Right atrium auricular region (tissue), 2 donors: ENCODE measurements at regions not wholly inside any gene's neighbourhood (a gene's known extent, or its start where the extent isn't known, plus 50 kb on each side); places are given as distances from the start of the nearest gene placed in this dataset.

Source experiments
- DNase-seq: peaks from one replicate; pipeline ENCODE4 v3.0.0-alpha.2; 2019; ENCODE audit warnings: low spot score
- H3K27ac ChIP-seq, 2 donors: fragments of 200-600 bp; sonication (generic); 1 replicate in 1 of 2; 2 replicates in 1 of 2; pipeline ENCODE4 v1.5.1; 2016 to 2019
- H3K27me3 ChIP-seq, 2 donors: fragments of 200-600 bp; sonication (generic); one replicate each; pipeline versions ENCODE4 v1.5.1 to v1.6.0; 2017 to 2019
- H3K36me3 ChIP-seq: fragments of 200-600 bp; sonication (generic); one replicate; pipeline ENCODE4 v1.5.1; 2016
- H3K4me1 ChIP-seq, 2 donors: fragments of 200-600 bp; sonication (generic); one replicate each; pipeline versions ENCODE4 v1.5.1 to v1.6.0; 2017 to 2019
- H3K4me3 ChIP-seq, 2 donors: fragments of 200-600 bp; sonication (generic); 1 replicate in 1 of 2; 2 replicates in 1 of 2; pipeline ENCODE4 v1.5.1; 2017 to 2019; ENCODE audit warnings: mild to moderate bottlenecking in 1 of 2, moderate library complexity in 1 of 2
- H3K9me3 ChIP-seq, 2 donors: fragments of 200-600 bp; sonication (generic); one replicate each; pipeline ENCODE4 v1.5.1; 2019
- TF ChIP-seq, protein P1 (sequence below), 2 donors: fragments of 200-600 bp; sonication (generic); IDR thresholded peaks; one replicate each; pipeline ENCODE4 v1.5.1; 2019; ENCODE audit warnings: antibody characterized with exemption in 2 of 2

DNA sequence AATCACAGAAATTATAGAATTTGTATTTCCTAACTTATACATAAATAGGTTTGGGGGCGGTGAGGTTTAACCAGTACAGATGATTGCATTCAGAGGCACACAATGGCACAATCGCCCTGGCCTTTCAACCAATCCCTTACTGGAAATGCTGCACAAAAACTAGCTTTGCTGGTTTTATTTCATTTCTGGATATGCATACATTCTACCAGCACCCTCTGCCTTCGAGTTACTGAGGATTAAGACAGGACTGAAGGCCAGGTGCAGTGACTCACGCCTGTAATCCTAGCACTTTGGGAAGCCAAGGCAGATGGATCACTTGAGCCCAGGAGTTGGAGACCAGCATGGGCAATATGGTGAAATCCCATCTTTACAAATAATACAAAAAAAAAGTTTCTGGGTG is 336.1 kb downstream of the ARRDC4 start:
- Histone ChIP-seq H3K4me3 (no peak overlapping the region), H3K9me3 (no peaks in the 10 kb centered on the region), H3K4me1 (peaks cover 0 to 6% of the 10 kb centered on the region in 2 donors), H3K36me3 (no peaks in the 10 kb centered on the region), H3K27me3 (no peaks in the 10 kb centered on the region), H3K27ac (no peak overlapping the region)
- DNase-seq: no peak
- TF ChIP-seq, protein P1, sequence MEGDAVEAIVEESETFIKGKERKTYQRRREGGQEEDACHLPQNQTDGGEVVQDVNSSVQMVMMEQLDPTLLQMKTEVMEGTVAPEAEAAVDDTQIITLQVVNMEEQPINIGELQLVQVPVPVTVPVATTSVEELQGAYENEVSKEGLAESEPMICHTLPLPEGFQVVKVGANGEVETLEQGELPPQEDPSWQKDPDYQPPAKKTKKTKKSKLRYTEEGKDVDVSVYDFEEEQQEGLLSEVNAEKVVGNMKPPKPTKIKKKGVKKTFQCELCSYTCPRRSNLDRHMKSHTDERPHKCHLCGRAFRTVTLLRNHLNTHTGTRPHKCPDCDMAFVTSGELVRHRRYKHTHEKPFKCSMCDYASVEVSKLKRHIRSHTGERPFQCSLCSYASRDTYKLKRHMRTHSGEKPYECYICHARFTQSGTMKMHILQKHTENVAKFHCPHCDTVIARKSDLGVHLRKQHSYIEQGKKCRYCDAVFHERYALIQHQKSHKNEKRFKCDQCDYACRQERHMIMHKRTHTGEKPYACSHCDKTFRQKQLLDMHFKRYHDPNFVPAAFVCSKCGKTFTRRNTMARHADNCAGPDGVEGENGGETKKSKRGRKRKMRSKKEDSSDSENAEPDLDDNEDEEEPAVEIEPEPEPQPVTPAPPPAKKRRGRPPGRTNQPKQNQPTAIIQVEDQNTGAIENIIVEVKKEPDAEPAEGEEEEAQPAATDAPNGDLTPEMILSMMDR (IDR thresholded peaks at IDR 0.05): no peak

DNA sequence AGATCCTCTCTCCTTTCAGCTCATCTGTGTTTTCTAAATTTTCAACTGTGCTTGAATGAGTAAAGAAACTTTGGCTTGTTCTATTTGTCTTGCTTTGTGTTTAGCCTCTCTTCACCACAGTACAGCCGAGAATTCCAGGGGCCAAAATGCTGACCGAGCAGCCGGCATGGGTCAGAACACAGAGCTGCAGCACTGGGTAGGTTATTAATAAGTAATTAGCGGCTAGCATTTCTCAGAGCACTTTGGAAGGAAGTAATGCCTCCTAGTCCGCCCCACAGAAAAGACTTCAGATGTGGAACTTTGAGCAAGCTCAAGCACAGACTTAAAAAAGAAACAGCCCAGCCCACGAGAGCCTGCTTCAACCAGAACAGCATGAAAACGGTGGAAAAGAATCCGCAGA is 343.9 kb downstream of the ARRDC4 start:
- no peaks in the 10 kb centered on the region for H3K27me3 ChIP-seq
- H3K9me3 ChIP-seq: no peaks in the 10 kb centered on the region
- no peak overlapping the region for H3K27ac ChIP-seq
- H3K4me3 ChIP-seq: no peak overlapping the region
- no peaks in the 10 kb centered on the region for H3K4me1 ChIP-seq
- no peaks in the 10 kb centered on the region for H3K36me3 ChIP-seq
- no peak for DNase-seq
- TF ChIP-seq, protein P1 (IDR thresholded peaks at IDR 0.05): no peak

DNA sequence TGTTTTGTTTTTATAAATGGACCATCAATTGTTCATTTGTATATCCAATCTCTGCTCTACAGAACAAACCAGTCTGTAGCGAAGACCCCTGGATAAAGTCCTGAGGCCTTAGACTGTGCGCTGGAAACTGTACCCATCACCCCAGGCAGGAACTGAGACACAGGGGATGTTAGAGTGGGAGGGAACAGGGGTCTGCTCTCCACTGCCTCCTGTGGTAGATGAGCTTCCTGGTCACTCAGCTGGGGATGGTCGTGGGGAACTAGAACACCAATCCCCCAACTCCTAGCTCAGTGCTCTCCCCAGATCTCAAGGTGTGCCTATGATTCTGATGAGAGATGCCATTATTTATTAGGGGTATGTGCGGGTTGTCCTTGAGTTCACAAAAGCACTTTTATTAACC is 340.2 kb upstream of the IGF1R start:
- H3K36me3 ChIP-seq: no peaks in the 10 kb centered on the region
- H3K27me3 ChIP-seq: no peaks in the 10 kb centered on the region
- DNase-seq: no peak
- H3K9me3 ChIP-seq: no peaks in the 10 kb centered on the region
- TF ChIP-seq, protein P1 (IDR thresholded peaks at IDR 0.05): no peak
- H3K4me3 ChIP-seq: no peak overlapping the region
- no peak overlapping the region for H3K27ac ChIP-seq
- no peaks in the 10 kb centered on the region for H3K4me1 ChIP-seq

DNA sequence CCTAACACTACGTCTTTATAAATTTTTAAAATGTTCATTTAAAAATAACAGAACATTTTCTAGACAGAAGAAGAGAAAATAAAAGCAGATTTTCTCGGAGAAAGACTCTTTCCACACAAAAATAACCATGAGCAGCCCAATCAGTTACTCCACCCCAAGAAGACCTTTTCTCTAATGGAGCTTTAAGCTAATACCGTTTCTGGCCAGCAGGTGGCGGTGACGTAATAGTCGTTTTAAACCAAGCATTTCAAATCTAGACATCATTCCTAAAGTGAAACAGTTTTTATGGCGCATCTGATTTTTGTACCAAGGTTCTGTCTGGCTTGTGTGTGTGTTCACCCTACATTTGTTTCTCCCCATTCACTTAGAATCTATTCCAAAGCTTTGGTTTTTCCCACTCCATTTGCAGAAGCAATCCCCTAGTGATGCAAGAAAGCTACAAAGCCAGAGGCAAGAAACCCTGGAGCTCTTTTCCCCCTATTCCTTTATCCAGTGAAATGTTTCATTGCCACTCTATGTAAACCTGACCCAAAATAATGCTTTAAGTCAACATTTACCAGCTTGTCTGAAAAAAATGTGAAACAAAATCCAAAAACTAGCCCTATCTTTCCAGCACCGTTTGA is 336.7 kb upstream of the IGF1R start:
- H3K27ac ChIP-seq: no peak overlapping the region
- H3K9me3 ChIP-seq: no peaks in the 10 kb centered on the region
- DNase-seq: peak; percentile 93
- no peaks in the 10 kb centered on the region for H3K27me3 ChIP-seq
- H3K4me1 ChIP-seq: no peaks in the 10 kb centered on the region
- TF ChIP-seq, protein P1 (IDR thresholded peaks at IDR 0.05): peak; percentile 69 to 86
- no peaks in the 10 kb centered on the region for H3K36me3 ChIP-seq
- no peak overlapping the region for H3K4me3 ChIP-seq

DNA sequence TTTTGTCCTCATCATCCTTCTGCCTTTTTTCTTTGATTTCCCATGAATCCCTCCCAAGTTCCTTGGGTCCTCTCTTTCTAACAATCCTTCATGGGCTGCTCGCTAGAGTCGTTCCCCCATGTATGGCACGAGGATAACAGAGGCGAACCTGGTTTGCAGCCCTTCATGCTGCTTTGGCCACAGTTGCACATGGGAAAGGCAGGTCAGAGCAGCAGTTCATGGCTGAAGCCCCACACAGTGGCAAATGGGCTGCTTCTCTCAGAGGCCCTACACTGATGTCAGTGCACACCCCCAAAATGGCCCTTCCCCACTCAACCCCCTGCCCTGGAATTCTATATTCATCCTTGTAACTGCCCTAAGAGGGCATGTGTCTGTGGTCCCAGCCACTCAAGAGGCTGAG is 335.4 kb upstream of the IGF1R start:
- Histone ChIP-seq H3K4me1 (no peaks in the 10 kb centered on the region), H3K27me3 (no peaks in the 10 kb centered on the region), H3K9me3 (no peaks in the 10 kb centered on the region), H3K36me3 (no peaks in the 10 kb centered on the region), H3K27ac (no peak overlapping the region), H3K4me3 (no peak overlapping the region)
- no peak for DNase-seq
- TF ChIP-seq, protein P1 (IDR thresholded peaks at IDR 0.05): no peak

DNA sequence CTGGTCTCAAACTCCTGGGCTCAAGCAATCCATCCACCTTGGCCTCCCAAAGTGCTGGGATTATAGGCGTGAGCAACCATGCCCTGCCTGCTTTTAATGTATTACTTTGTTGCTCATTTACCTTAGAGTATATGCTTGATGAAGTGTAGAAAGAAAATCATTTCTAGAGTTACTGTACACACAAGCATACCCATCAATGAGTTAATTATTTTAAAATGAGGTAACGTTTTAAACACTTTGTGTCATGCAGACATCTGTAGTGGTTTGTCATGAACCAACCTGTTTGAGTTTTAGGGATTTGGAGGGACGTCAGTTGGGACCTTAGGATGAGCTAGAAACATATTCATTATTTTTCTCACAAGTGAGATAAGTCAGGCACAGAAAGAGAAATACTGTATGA is 332.4 kb upstream of the IGF1R start:
- Histone ChIP-seq H3K4me3 (no peak overlapping the region), H3K9me3 (no peaks in the 10 kb centered on the region), H3K27me3 (no peaks in the 10 kb centered on the region), H3K27ac (no peak overlapping the region), H3K4me1 (no peaks in the 10 kb centered on the region), H3K36me3 (no peaks in the 10 kb centered on the region)
- TF ChIP-seq, protein P1 (IDR thresholded peaks at IDR 0.05): no peak
- no peak for DNase-seq
